Activated naive CD4-positive, alpha-beta T cell treated with anti-CD3 and anti-CD28 coated beads for 36 hours (primary cell): ENCODE measurements at regions not wholly inside any gene's neighbourhood (a gene's known extent, or its start where the extent isn't known, plus 50 kb on each side); places are given as distances from the start of the nearest gene placed in this dataset.

ENCODE experiments used
- CTCF ChIA-PET: fragments of 350-600 bp; sonication (Branson Sonifier 250); formaldehyde crosslinking; loops from one replicate; lab custom pipeline; 2021; ENCODE audit warnings: antibody characterized with exemption; lab: Charles Lee
- DNase-seq: peaks from one replicate; pipeline ENCODE4 v3.0.0-alpha.2; 2020
- H3K27ac Mint-ChIP-seq: one replicate; pipeline ENCODE4 v1.8.0; 2021; ENCODE audit warnings: mild to moderate bottlenecking, mixed read lengths
- H3K27me3 Mint-ChIP-seq: one replicate; pipeline ENCODE4 v1.8.0; 2021; ENCODE audit warnings: low read depth, mixed read lengths
- H3K36me3 Mint-ChIP-seq: one replicate; pipeline ENCODE4 v1.8.0; 2021; ENCODE audit warnings: low read depth, mixed read lengths
- H3K4me1 Mint-ChIP-seq: one replicate; pipeline ENCODE4 v1.8.0; 2021; ENCODE audit warnings: low read depth, mixed read lengths
- H3K4me3 Mint-ChIP-seq: one replicate; pipeline ENCODE4 v1.8.0; 2021; ENCODE audit warnings: mild to moderate bottlenecking, moderate library complexity, mixed read lengths
- H3K9me3 Mint-ChIP-seq: one replicate; pipeline ENCODE4 v1.8.0; 2021; ENCODE audit warnings: mixed read lengths
- intact Hi-C: fragments of 100-400 bp; cut with micrococcal nuclease; formaldehyde crosslinking; loops from one replicate; pipeline ENCODE4 v1.15.1; 2023

- Mint-ChIP-seq H3K4me3 (no peak overlapping the region), H3K4me1 (no peaks in the 10 kb centered on the region), H3K36me3 (no peaks in the 10 kb centered on the region), H3K9me3 (peaks cover 6% of the 10 kb centered on the region), H3K27ac (no peak overlapping the region), H3K27me3 (no peaks in the 10 kb centered on the region)
- DNase-seq: no peak
- CTCF ChIA-PET: no interaction called here
- intact Hi-C loops: no loop called here
These were observed 266.3 kb downstream of the TPBG start for GRCh38 chr6:82629921-82630320.

- no peak overlapping the region for H3K4me3 Mint-ChIP-seq
- CTCF ChIA-PET: no interaction called here
- H3K27me3 Mint-ChIP-seq: no peaks in the 10 kb centered on the region
- no peaks in the 10 kb centered on the region for H3K36me3 Mint-ChIP-seq
- H3K4me1 Mint-ChIP-seq: no peaks in the 10 kb centered on the region
- intact Hi-C loops: no loop called here
- H3K27ac Mint-ChIP-seq: no peak overlapping the region
- peaks cover 11% of the 10 kb centered on the region for H3K9me3 Mint-ChIP-seq
- DNase-seq: no peak
These were observed 278.1 kb downstream of the TPBG start for GRCh38 chr6:82641677-82642076.

DNA sequence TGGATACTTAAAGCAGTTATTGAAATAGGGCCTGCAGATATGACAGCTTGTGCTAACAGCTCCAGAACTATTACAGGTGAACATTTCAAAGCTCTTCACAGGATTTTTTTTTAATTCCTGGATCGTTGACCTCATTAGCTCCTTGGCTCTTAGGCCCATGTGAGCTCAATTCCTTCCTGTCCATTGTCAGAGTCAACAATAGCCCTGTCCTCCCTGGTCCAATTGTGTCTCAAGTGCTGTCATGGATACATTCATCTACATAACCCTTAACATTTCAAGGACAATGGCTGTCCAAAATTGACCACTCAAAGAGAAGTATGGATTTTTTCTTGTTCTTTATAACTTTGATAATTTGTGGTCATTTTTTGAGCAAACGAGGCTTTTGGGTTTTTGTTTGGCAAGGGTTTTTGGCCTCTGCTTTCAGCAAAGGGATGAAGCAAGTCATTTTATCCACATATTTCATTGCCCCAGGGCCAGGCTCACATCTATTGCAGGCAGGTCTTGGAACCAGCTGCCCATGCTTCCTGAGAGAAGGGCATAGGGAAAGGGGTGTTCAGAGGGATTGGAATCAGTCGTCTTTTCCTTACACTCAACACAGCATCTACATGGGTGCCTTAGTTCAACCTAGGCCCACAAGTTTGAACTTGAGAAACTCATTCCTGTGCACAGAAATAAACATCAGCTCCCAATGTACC is 282.1 kb downstream of the TPBG start:
- intact Hi-C loops: no loop called here
- CTCF ChIA-PET: no interaction called here
- Mint-ChIP-seq H3K4me1 (no peaks in the 10 kb centered on the region), H3K36me3 (no peaks in the 10 kb centered on the region), H3K27ac (no peak overlapping the region), H3K4me3 (no peak overlapping the region), H3K27me3 (no peaks in the 10 kb centered on the region), H3K9me3 (peaks cover 8% of the 10 kb centered on the region)
- no peak for DNase-seq

GRCh38 chr6:82646231-82646615 is 282.6 kb downstream of the TPBG start:
- peaks cover 8% of the 10 kb centered on the region for H3K9me3 Mint-ChIP-seq
- intact Hi-C loops: no loop called here
- CTCF ChIA-PET: interaction anchor here (0.8 kb wide), 1 partner anchor 15 kb away, joined by 3 read pairs; no protein-coding TSS in a partner anchor
- no peak for DNase-seq
- H3K4me1 Mint-ChIP-seq: no peaks in the 10 kb centered on the region
- no peak overlapping the region for H3K4me3 Mint-ChIP-seq
- H3K27ac Mint-ChIP-seq: no peak overlapping the region
- no peaks in the 10 kb centered on the region for H3K27me3 Mint-ChIP-seq
- H3K36me3 Mint-ChIP-seq: no peaks in the 10 kb centered on the region

DNA sequence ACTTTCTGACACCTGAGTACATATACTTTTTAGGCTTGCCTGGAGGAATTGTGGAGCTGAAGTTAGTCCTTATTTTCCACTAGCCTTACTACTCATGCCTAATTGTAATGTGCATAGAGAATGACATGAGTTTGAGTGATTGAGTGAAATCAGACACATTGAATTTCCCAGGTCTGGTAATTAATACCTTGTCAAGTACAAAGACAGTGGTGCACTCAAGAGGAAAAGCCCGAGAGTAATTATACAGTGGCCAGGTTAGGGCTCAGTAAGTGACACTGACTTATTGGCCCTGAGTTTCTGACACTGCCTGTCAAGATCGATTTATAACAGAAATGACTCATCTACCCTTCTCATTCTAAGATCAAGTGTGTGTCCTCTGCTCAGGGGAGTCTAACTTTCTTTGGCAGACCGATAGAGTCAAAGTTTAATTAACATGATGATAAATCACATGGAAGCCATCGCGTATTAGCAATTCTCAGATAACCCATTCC is 288.3 kb downstream of the TPBG start:
- H3K4me1 Mint-ChIP-seq: no peaks in the 10 kb centered on the region
- intact Hi-C loops: no loop called here
- no peak overlapping the region for H3K4me3 Mint-ChIP-seq
- CTCF ChIA-PET: no interaction called here
- no peak overlapping the region for H3K27ac Mint-ChIP-seq
- no peak for DNase-seq
- no peaks in the 10 kb centered on the region for H3K36me3 Mint-ChIP-seq
- H3K27me3 Mint-ChIP-seq: no peaks in the 10 kb centered on the region
- H3K9me3 Mint-ChIP-seq: peaks cover 3% of the 10 kb centered on the region

DNA sequence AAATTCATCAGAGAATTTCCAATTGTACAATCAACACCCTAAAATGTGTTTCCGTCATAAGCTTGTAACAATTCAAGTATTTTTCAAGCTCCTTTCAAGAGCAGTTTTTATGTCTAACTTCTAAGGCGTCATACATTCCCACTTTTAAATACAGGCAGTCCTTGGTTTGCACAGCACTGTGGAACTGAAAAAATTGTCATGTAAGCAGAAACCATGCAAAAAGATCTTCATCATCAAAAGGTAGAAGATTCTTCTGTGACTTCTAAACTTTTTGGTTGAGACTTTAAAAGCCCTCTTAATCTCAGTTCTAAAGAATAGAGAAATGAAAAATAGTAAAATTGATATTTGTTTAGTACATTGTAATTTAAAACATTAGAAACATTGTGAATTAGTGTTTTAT is 315.6 kb downstream of the TPBG start:
- Mint-ChIP-seq H3K9me3 (peaks cover 22% of the 10 kb centered on the region), H3K36me3 (peaks cover 1% of the 10 kb centered on the region), H3K4me1 (no peaks in the 10 kb centered on the region), H3K27me3 (no peaks in the 10 kb centered on the region), H3K27ac (no peak overlapping the region), H3K4me3 (no peak overlapping the region)
- intact Hi-C loops: no loop called here
- DNase-seq: no peak
- CTCF ChIA-PET: interaction anchor here (0.6 kb wide), 1 partner anchor 409 kb away, joined by 3 read pairs; no protein-coding TSS in a partner anchor

DNA sequence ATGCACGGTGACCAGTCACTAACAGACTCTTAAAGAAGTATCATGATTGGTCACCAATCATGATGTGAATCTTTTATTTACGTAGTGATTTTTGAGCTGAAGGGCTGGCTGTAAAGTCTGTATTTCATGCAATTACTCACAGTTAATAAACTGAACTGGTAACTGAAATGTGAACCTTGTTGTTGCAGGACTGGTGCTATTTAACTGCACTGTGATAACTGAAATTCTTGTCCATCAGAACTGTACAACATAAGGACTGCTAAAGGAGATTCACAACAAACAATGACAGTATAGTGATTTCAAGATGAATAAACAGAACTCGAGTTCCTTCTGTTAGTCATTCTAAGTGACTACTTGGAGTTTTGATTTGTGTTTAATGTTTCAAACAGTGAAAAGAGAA is 316.6 kb downstream of the TPBG start:
- DNase-seq: no peak
- H3K4me1 Mint-ChIP-seq: no peaks in the 10 kb centered on the region
- H3K4me3 Mint-ChIP-seq: no peak overlapping the region
- H3K9me3 Mint-ChIP-seq: peaks cover 19% of the 10 kb centered on the region
- H3K36me3 Mint-ChIP-seq: peaks cover 1% of the 10 kb centered on the region
- intact Hi-C loops: no loop called here
- H3K27ac Mint-ChIP-seq: no peak overlapping the region
- CTCF ChIA-PET: no interaction called here
- no peaks in the 10 kb centered on the region for H3K27me3 Mint-ChIP-seq

- Mint-ChIP-seq H3K27me3 (no peaks in the 10 kb centered on the region), H3K9me3 (peaks cover 18% of the 10 kb centered on the region), H3K4me3 (no peak overlapping the region), H3K27ac (no peak overlapping the region), H3K36me3 (peaks cover 1% of the 10 kb centered on the region), H3K4me1 (no peaks in the 10 kb centered on the region)
- intact Hi-C loops: no loop called here
- no peak for DNase-seq
- CTCF ChIA-PET: no interaction called here
These were observed 317.6 kb downstream of the TPBG start for GRCh38 chr6:82681119-82681714.

- Mint-ChIP-seq H3K27me3 (no peaks in the 10 kb centered on the region), H3K9me3 (peaks cover 2% of the 10 kb centered on the region), H3K4me1 (no peaks in the 10 kb centered on the region), H3K36me3 (no peaks in the 10 kb centered on the region), H3K27ac (no peak overlapping the region), H3K4me3 (no peak overlapping the region)
- CTCF ChIA-PET: no interaction called here
- no peak for DNase-seq
- intact Hi-C loops: no loop called here
These were observed 323.1 kb downstream of the TPBG start for GRCh38 chr6:82686719-82687118.

- H3K4me1 Mint-ChIP-seq: no peaks in the 10 kb centered on the region
These were observed 324.2 kb downstream of the TPBG start for GRCh38 chr6:82687855-82688254.

GRCh38 chr6:82690283-82690682 is 326.7 kb downstream of the TPBG start:
- no peaks in the 10 kb centered on the region for H3K27me3 Mint-ChIP-seq
- intact Hi-C loops: loop anchor here (10.0 kb wide), 1 partner anchor 365 kb away; no protein-coding TSS in a partner anchor
- no peaks in the 10 kb centered on the region for H3K36me3 Mint-ChIP-seq
- no peak overlapping the region for H3K27ac Mint-ChIP-seq
- H3K4me3 Mint-ChIP-seq: no peak overlapping the region
- no peak for DNase-seq
- CTCF ChIA-PET: no interaction called here
- peaks cover 2% of the 10 kb centered on the region for H3K9me3 Mint-ChIP-seq
- H3K4me1 Mint-ChIP-seq: no peaks in the 10 kb centered on the region

More at GRCh38 chr6:82687855-82688254, 324.2 kb downstream of the TPBG start:
- DNase-seq: no peak
- CTCF ChIA-PET: no interaction called here
- Mint-ChIP-seq H3K36me3 (no peaks in the 10 kb centered on the region), H3K27me3 (no peaks in the 10 kb centered on the region), H3K9me3 (peaks cover 2% of the 10 kb centered on the region), H3K27ac (no peak overlapping the region), H3K4me3 (no peak overlapping the region)
- intact Hi-C loops: no loop called here

DNA sequence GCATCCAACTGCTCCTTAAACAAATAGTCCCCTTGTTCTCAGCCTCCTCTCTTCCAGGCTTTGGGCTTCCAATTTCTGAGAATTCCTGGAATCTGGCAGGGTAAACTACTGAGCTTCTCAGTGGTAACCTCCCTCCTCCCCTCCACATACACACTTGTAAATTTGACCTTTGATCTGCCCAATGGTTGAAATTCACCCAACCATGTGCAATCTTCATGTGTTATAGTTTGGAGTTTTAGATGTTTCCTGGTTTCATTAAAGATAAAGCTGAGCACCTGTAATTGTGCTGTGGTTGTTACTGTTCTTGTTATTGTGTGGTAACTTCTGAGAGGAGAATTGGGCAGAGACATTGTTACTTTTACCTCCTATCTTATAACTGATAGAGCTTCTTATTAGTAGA is 328.4 kb downstream of the TPBG start:
- no peak overlapping the region for H3K4me3 Mint-ChIP-seq
- intact Hi-C loops: loop anchor here (10.0 kb wide), 1 partner anchor 363 kb away; no protein-coding TSS in a partner anchor
- H3K36me3 Mint-ChIP-seq: no peaks in the 10 kb centered on the region
- H3K27me3 Mint-ChIP-seq: no peaks in the 10 kb centered on the region
- CTCF ChIA-PET: no interaction called here
- no peak for DNase-seq
- no peaks in the 10 kb centered on the region for H3K4me1 Mint-ChIP-seq
- no peak overlapping the region for H3K27ac Mint-ChIP-seq
- peaks cover 2% of the 10 kb centered on the region for H3K9me3 Mint-ChIP-seq

DNA sequence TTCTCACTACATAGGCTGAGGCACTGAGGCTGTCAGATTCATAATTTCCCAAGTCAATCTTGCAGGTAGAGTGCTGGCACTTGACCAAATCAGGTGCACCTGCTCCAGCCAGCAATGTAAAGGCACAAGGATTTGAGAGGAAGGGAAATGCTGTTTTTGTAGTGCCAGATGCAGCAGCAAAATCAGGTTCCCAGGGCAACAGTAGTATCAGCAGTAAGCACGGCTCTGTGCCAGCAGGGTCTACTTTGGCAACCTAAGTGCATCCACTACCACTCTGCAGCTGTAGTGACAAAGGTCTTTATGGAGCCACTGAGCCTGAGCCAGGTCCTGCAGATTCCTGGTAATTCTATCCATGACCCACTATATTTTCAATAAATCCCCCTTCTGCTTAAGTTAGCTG is 329.5 kb downstream of the TPBG start:
- no peak overlapping the region for H3K27ac Mint-ChIP-seq
- H3K36me3 Mint-ChIP-seq: no peaks in the 10 kb centered on the region
- intact Hi-C loops: loop anchor here (10.0 kb wide), 1 partner anchor 362 kb away; no protein-coding TSS in a partner anchor
- DNase-seq: no peak
- CTCF ChIA-PET: no interaction called here
- H3K9me3 Mint-ChIP-seq: peaks cover 2% of the 10 kb centered on the region
- H3K4me3 Mint-ChIP-seq: no peak overlapping the region
- H3K4me1 Mint-ChIP-seq: no peaks in the 10 kb centered on the region
- H3K27me3 Mint-ChIP-seq: no peaks in the 10 kb centered on the region
